Lower leg skin (tissue), 3 donors: ENCODE measurements at regions not wholly inside any gene's neighbourhood (a gene's known extent, or its start where the extent isn't known, plus 50 kb on each side); places are given as distances from the start of the nearest gene placed in this dataset.

Experiments
- POLR2A ChIP-seq, 2 donors: fragments of 450-650 bp; IDR thresholded peaks; one replicate each; pipeline ENCODE4 v1.6.1; 2016 to 2017; ENCODE audit warnings: antibody characterized with exemption in 2 of 2, mild to moderate bottlenecking in 1 of 2, moderate library complexity in 1 of 2
- TF ChIP-seq, protein P1 (sequence below), 3 donors: fragments of 450-650 bp; IDR thresholded peaks; one replicate each; pipeline ENCODE4 v1.5.1; 2016; ENCODE audit warnings: antibody characterized with exemption in 3 of 3, mild to moderate bottlenecking in 3 of 3, moderate library complexity in 2 of 3

- no peak for TF ChIP-seq POLR2A (IDR thresholded peaks at IDR 0.05)
- TF ChIP-seq, protein P1, sequence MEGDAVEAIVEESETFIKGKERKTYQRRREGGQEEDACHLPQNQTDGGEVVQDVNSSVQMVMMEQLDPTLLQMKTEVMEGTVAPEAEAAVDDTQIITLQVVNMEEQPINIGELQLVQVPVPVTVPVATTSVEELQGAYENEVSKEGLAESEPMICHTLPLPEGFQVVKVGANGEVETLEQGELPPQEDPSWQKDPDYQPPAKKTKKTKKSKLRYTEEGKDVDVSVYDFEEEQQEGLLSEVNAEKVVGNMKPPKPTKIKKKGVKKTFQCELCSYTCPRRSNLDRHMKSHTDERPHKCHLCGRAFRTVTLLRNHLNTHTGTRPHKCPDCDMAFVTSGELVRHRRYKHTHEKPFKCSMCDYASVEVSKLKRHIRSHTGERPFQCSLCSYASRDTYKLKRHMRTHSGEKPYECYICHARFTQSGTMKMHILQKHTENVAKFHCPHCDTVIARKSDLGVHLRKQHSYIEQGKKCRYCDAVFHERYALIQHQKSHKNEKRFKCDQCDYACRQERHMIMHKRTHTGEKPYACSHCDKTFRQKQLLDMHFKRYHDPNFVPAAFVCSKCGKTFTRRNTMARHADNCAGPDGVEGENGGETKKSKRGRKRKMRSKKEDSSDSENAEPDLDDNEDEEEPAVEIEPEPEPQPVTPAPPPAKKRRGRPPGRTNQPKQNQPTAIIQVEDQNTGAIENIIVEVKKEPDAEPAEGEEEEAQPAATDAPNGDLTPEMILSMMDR (IDR thresholded peaks at IDR 0.05) = no peak
Measured at GRCh38 chr18:22101731-22102130, 67.7 kb upstream of the GATA6 start.
